C4-2B (cell line): ENCODE measurements at regions not wholly inside any gene's neighbourhood (a gene's known extent, or its start where the extent isn't known, plus 50 kb on each side); places are given as distances from the start of the nearest gene placed in this dataset.

Source experiments
- ZFX ChIP-seq: fragments of 450-650 bp; IDR thresholded peaks from 2 replicates; pipeline ENCODE4 v1.6.1; 2017
- TF ChIP-seq, protein P1 (sequence below): fragments of 450-650 bp; conservative IDR thresholded peaks from 2 replicates; pipeline ENCODE4 v1.5.1; 2017; ENCODE audit warnings: mild to moderate bottlenecking

- TF ChIP-seq, protein P1, sequence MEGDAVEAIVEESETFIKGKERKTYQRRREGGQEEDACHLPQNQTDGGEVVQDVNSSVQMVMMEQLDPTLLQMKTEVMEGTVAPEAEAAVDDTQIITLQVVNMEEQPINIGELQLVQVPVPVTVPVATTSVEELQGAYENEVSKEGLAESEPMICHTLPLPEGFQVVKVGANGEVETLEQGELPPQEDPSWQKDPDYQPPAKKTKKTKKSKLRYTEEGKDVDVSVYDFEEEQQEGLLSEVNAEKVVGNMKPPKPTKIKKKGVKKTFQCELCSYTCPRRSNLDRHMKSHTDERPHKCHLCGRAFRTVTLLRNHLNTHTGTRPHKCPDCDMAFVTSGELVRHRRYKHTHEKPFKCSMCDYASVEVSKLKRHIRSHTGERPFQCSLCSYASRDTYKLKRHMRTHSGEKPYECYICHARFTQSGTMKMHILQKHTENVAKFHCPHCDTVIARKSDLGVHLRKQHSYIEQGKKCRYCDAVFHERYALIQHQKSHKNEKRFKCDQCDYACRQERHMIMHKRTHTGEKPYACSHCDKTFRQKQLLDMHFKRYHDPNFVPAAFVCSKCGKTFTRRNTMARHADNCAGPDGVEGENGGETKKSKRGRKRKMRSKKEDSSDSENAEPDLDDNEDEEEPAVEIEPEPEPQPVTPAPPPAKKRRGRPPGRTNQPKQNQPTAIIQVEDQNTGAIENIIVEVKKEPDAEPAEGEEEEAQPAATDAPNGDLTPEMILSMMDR, result no peak
- no peak for TF ChIP-seq ZFX
Measured at GRCh38 chr16:82241469-82242052, 71.5 kb upstream of the MPHOSPH6 start.
